ENCODE measurements at regions not wholly inside any gene's neighbourhood (a gene's known extent, or its start where the extent isn't known, plus 50 kb on each side); places are given as distances from the start of the nearest gene placed in this dataset.

GRCh38 chr12:60107992-60108391, 512.2 kb downstream of the SLC16A7 start:
- Histone ChIP-seq H3K36me3 (ENCODE audit: control insufficient read depth, insufficient read depth, low read length) (no peaks in the 10 kb centered on the region), H2AFZ (ENCODE audit: low read length) (no peak overlapping the region), H4K20me1 (ENCODE audit: control insufficient read depth, extremely low read depth, insufficient read depth, low read length) (no peaks in the 10 kb centered on the region), H3K4me3 (replicated peaks in 1 of 4; ENCODE audit: control extremely low read depth in 1 of 4, insufficient read depth in 1 of 4, low read depth in 3 of 4, low read length in 4 of 4) (no peak overlapping the region), H3K4me2 (ENCODE audit: extremely low read depth, insufficient read depth, low read length) (no peak overlapping the region), H3K9me3 (ENCODE audit: control insufficient read depth, insufficient read depth, low read depth, low read length) (no peaks in the 10 kb centered on the region), H3K27ac (ENCODE audit: insufficient read depth, low read length) (no peak overlapping the region), H3K9ac (ENCODE audit: insufficient read depth, low read length) (no peak overlapping the region), H3K27me3 (ENCODE audit: control insufficient read depth, insufficient read depth, low read length) (no peaks in the 10 kb centered on the region), H3K4me1 (ENCODE audit: control insufficient read depth, extremely low read depth, insufficient read depth, low read length) (no peaks in the 10 kb centered on the region), H3K79me2 (ENCODE audit: control insufficient read depth, insufficient read depth, low read length) (no peaks in the 10 kb centered on the region)
- TF ChIP-seq EZH2 (IDR thresholded peaks at IDR 0.05; ENCODE audit: low read length, missing control alignments) (no peak), CTCF (conservative IDR thresholded peaks at IDR 0.05 in 1 of 2, IDR thresholded peaks at IDR 0.05 in 1 of 2; ENCODE audit: low read depth in 1 of 2, low read length in 2 of 2) (no peak)
- DNase-seq (ENCODE audit: low read depth in 2 of 2), result no peak

- TF ChIP-seq EZH2 (IDR thresholded peaks at IDR 0.05; ENCODE audit: low read length, missing control alignments) (no peak), CTCF (conservative IDR thresholded peaks at IDR 0.05 in 1 of 2, IDR thresholded peaks at IDR 0.05 in 1 of 2; ENCODE audit: low read depth in 1 of 2, low read length in 2 of 2) (no peak)
Observed at GRCh38 chr12:60112063-60112462, 516.2 kb downstream of the SLC16A7 start.

GRCh38 chr12:60112763-60113162, 516.9 kb downstream of the SLC16A7 start:
- Histone ChIP-seq H3K4me2 (ENCODE audit: extremely low read depth, insufficient read depth, low read length) (no peak overlapping the region), H3K4me3 (replicated peaks in 1 of 4; ENCODE audit: control extremely low read depth in 1 of 4, insufficient read depth in 1 of 4, low read depth in 3 of 4, low read length in 4 of 4) (no peak overlapping the region), H3K9me3 (ENCODE audit: control insufficient read depth, insufficient read depth, low read depth, low read length) (no peaks in the 10 kb centered on the region), H3K79me2 (ENCODE audit: control insufficient read depth, insufficient read depth, low read length) (no peaks in the 10 kb centered on the region), H3K27me3 (ENCODE audit: control insufficient read depth, insufficient read depth, low read length) (no peaks in the 10 kb centered on the region), H2AFZ (ENCODE audit: low read length) (no peak overlapping the region), H3K4me1 (ENCODE audit: control insufficient read depth, extremely low read depth, insufficient read depth, low read length) (no peaks in the 10 kb centered on the region), H3K27ac (ENCODE audit: insufficient read depth, low read length) (no peak overlapping the region), H3K9ac (ENCODE audit: insufficient read depth, low read length) (no peak overlapping the region), H4K20me1 (ENCODE audit: control insufficient read depth, extremely low read depth, insufficient read depth, low read length) (no peaks in the 10 kb centered on the region), H3K36me3 (ENCODE audit: control insufficient read depth, insufficient read depth, low read length) (no peaks in the 10 kb centered on the region)
- DNase-seq (ENCODE audit: low read depth in 2 of 2), result no peak
- TF ChIP-seq EZH2 (IDR thresholded peaks at IDR 0.05; ENCODE audit: low read length, missing control alignments) (no peak), CTCF (conservative IDR thresholded peaks at IDR 0.05 in 1 of 2, IDR thresholded peaks at IDR 0.05 in 1 of 2; ENCODE audit: low read depth in 1 of 2, low read length in 2 of 2) (no peak)

More at GRCh38 chr12:60112063-60112462, 516.2 kb downstream of the SLC16A7 start:
- Histone ChIP-seq H3K4me2 (ENCODE audit: extremely low read depth, insufficient read depth, low read length) (no peak overlapping the region), H3K27ac (ENCODE audit: insufficient read depth, low read length) (no peak overlapping the region), H4K20me1 (ENCODE audit: control insufficient read depth, extremely low read depth, insufficient read depth, low read length) (no peaks in the 10 kb centered on the region), H3K9me3 (ENCODE audit: control insufficient read depth, insufficient read depth, low read depth, low read length) (no peaks in the 10 kb centered on the region), H3K36me3 (ENCODE audit: control insufficient read depth, insufficient read depth, low read length) (no peaks in the 10 kb centered on the region), H3K79me2 (ENCODE audit: control insufficient read depth, insufficient read depth, low read length) (no peaks in the 10 kb centered on the region), H3K4me3 (replicated peaks in 1 of 4; ENCODE audit: control extremely low read depth in 1 of 4, insufficient read depth in 1 of 4, low read depth in 3 of 4, low read length in 4 of 4) (no peak overlapping the region), H3K9ac (ENCODE audit: insufficient read depth, low read length) (no peak overlapping the region), H3K27me3 (ENCODE audit: control insufficient read depth, insufficient read depth, low read length) (no peaks in the 10 kb centered on the region), H2AFZ (ENCODE audit: low read length) (no peak overlapping the region), H3K4me1 (ENCODE audit: control insufficient read depth, extremely low read depth, insufficient read depth, low read length) (no peaks in the 10 kb centered on the region)
- no peak for DNase-seq (ENCODE audit: low read depth in 2 of 2)

All from fibroblast of lung (primary cell).